HG03432 (cell line): ENCODE measurements at regions not wholly inside any gene's neighbourhood (a gene's known extent, or its start where the extent isn't known, plus 50 kb on each side); places are given as distances from the start of the nearest gene placed in this dataset.

Experiments used
- ATAC-seq: cut with Tn5 transposase; IDR thresholded peaks from one replicate; pipeline ENCODE4 v1.9.1; 2021; ENCODE audit warnings: mild to moderate bottlenecking, moderate library complexity; ENCODE audit not compliant: unreplicated experiment

DNA sequence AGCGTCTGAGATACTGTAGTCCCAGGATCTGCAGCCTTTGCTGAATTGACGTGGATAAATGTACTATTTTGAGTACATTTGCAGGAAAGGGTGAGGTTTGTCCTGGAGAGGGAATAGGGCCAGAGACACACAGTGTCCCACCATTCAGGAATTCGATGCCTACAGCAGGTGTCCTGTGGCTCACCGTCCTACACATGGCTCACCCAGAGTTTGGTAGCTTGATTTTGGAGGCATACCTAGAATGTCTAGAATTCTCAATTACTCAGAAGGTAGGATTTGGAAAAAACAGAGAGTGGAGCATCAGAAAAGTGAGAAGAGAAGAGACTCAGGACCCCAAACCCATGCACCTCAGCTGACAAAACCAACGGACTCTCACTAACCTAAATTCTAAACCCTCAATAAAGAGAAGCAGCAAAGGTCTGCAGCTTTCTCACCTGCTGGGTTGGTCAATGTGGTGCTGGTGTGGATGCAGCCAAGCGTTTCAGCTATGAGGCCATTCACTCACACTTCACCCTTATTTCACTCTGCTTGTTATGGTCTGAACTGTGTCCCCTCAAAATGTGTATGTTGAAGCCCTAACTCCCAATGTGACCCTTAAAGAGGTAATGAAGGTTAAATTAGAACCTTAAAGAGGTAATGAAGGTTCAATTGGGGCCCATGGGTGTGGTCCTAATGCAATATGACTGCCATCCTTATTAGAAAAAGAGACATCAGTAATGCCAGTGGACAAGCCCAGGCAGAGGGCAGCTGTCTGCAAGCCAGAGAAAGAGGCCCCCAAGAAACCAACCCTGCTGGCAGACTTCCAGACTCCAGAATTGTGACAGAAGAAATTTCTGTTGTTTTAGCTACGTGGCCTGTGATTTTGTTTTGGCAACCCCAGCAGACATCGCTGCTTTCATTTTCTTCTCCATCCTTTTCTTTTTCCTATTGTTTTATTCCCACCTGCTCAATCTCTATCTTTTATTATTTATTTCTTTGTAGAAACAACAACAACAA lies 187.8 kb downstream of the SNX19 start:
- ATAC-seq = no peak

DNA sequence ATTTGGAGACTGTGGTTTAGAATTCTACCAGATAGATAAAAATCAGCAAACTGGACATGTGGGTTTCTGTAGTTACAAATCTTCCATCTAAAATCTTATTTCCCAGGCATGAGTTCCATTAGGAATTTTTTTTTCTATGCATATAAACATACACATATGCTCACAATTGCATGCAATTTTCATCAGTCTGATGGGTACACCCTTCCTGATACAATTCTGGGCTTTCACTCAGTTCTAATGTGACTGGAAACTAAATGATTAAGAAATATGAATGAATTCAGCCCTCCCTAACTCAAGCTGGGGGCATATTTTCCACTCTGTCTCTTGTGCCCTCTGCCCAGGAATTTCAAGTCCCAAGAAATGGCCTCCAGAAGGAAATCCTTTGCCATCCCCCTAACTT lies 187.1 kb downstream of the SNX19 start:
- no peak for ATAC-seq

GRCh38 chr11:130729678-130730300 lies 186.5 kb downstream of the SNX19 start:
- no peak for ATAC-seq

GRCh38 chr11:130731401-130731800 lies 184.9 kb downstream of the SNX19 start:
- ATAC-seq = no peak

DNA sequence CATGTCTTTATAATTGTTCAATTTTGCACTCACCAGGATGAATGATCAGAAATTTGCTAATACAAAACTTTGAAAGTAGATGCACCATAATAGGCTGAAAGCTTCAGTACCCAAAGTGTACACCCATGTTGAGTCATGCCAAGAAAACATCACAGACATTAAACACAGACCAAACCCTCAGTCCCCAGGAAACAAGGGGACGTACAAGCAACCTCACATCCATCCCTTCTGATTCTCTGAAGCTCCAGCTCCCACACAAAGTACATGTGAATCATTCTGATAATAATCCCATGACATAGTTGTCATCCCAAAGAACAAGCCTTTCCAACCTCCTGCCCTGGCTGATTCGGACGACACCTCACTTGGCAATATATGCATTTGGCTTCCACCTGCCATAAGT lies 183.8 kb downstream of the SNX19 start:
- no peak for ATAC-seq

DNA sequence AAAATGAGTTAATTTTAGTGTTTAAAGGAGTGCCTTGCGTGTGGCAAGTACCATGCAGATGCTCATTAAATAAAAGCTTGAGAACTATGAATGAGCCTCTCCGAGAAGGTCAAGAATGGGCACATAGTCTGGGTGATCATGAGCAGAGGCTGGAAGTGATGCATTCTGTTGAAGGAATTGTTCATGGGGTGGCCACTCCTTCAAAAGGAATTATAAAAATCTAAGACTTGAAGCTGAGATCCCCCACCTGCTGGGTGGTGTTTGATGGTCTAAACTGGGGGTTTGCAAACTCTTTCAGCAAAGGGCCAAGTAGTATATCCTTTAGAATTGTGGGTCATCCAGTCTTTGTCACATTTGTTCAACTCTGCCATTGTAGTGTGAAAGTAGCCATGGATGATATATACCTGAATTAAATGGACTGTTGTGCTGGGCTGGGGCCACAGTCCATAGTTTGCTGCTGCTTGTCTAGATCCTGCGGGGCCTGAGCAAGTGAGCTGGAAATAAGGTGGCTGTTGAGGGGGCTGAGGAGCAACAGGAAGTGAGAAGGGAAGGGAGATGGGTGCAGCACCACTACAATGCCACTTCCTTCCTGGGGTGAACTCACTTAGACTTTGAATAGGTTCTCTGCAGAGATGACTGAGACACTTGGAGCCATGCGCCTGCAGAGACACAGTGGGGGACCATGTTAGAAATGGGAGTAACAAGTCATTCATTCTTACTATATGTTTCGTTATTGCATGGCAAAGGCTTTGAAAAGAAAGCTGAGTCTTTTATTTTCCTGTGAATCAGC lies 179.0 kb downstream of the SNX19 start:
- ATAC-seq = no peak

DNA sequence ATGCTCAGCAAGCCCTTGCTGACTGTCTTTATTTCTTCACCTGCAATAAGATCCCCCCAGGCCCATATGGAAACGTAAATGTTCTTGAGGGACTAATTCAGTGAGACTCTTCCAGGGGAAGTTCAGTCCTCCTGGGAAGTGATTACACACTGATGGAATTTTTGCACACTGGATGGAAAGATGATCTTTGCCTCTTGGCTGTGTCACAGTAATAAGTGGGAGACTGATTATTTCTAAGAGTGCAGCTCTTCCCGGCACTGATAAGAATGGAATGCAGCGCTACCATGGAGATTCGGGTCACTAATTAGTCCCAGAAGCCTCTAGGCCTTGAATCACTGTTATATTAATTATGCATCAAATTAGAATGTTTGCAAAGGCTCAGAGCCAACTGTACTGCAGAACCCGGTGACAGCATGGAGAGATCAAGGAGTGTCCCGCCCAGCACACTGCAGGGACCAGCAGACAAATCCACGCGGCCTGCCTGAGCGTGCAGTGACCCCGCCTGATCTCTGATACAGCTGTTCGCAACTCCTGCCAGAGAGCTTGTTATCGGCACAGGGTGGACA lies 178.3 kb downstream of the SNX19 start:
- ATAC-seq = no peak

GRCh38 chr11:130738611-130739010 lies 177.7 kb downstream of the SNX19 start:
- ATAC-seq = no peak

DNA sequence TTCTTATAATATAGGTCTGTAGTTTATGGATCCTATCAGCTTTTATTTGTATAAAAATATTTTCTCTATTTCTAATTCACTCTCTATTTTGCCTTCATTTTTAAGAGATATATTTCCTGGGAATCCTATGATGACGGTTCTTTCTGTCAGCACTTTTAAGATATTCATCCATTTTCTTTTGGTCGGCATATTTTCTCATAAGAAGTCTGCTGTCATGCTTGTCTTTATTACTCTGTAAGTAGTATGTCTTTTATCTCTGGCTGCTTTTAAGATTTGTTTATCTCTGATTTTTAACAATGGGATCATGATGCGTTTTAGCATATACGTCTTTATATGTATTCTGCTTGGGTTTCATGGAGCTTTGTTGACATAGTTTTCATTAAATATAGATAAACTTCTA lies 175.5 kb downstream of the SNX19 start:
- ATAC-seq = no peak

DNA sequence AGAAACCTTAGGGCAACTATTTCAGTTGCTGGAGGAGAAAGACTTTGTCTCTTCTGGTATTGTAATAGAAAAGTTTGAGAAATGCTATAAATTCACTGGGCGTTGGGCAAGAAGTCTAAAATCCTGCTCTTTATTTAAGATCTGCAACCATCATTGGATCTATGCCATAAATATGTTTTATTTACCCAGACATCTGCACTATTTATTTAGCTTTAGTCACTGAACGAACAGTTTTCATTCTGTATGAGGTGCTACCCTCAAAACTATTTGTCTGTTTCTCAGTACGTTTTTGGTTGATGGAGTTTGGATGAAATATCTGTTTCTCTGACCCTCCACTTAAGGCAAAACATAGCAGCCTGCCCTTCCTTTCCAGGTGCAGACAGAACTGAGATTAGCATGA lies 171.5 kb downstream of the SNX19 start:
- no peak for ATAC-seq

- no peak for ATAC-seq
These were observed 167.1 kb downstream of the SNX19 start for GRCh38 chr11:130749216-130749615.

GRCh38 chr11:130760515-130761125 lies 155.7 kb downstream of the SNX19 start:
- no peak for ATAC-seq

DNA sequence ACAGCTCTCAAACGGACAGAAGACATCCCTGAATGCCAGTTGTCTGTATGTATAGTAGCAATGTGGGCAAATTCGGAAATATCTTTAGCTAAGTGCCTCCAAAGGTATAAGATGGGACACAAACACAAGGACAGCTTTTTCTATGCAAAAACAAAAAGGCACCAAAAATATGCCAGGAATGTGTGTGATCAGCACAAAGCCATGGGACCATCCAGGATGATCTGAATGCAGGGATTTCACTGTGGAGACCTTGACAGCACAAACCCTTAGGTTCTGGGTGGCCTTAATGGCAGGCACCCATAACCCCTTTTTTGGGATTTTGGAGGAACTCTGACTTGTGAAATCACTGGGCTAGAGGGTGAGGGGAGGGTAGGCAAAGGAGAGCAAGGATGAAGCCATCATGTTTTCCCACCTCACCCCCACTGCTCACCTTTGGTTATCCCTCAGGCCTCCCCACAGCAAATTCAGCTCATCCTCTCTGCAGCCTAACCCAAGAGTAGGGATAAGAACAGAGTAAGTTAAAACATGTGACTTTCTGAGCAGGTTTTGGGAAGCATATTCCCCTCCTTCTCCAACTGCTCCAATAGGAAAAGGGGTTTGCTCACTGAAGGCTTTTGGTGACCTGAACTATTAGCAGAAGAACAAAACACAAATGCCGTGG lies 154.6 kb downstream of the SNX19 start:
- no peak for ATAC-seq

- ATAC-seq = no peak
These were observed 153.6 kb downstream of the SNX19 start for GRCh38 chr11:130762638-130763037.

DNA sequence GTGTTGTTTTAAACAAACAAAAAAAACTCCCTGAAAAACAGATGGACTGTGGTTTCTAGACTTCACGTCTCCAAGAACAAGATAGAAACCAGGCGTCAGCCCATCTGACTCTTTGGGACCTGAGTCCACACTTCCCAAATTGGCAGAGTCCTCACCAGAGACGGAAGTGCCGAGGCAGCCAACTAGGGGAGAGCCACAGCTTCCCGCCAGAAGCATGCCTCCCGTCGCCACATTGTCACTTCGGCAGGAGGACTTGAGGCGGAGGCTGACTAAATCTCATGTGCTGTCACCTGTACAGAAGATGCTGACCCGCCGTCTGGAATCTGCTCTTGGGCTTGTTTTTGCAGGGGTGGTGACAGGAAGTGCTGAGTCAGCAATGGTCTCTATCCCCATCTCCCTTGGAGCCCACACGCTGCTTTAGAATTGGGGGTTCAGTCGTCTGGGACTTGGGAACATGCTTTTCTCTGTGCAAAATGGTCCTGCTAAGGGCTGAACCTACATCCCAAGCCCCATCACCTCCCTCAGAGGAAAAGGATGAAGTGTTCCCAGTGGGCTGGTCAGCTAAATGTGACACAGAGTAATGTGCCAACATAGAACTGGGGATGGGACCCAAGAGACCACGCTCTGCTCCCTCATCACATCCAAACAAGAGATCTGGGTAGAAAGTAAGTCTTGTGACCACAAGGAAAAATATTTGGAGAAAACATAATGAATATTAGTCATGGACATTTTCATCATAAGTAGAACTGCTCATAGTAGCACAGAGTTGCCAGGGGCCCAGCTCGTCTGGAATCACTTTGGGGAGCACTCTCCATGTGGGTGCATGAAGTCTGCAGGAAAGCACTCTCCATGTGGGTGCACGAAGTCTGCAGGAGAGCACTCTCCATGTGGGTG lies 152.9 kb downstream of the SNX19 start:
- no peak for ATAC-seq

GRCh38 chr11:130765406-130765805 lies 150.9 kb downstream of the SNX19 start:
- ATAC-seq = no peak

- peak; percentile 86 for ATAC-seq
These were observed 150.2 kb downstream of the SNX19 start for GRCh38 chr11:130765951-130766649.
